Uterus (tissue), 3 donors: ENCODE measurements at regions not wholly inside any gene's neighbourhood (a gene's known extent, or its start where the extent isn't known, plus 50 kb on each side); places are given as distances from the start of the nearest gene placed in this dataset.

Source experiments
- DNase-seq, 2 donors: peaks; one replicate each; pipeline ENCODE4 v3.0.0-alpha.2; 2019 to 2020
- H3K27ac ChIP-seq, 2 donors: fragments of 200-600 bp; sonication (generic); 1 replicate in 1 of 2; 2 replicates in 1 of 2; pipeline ENCODE4 v1.5.1; 2016 to 2018
- H3K27me3 ChIP-seq, 2 donors: fragments of 200-600 bp; sonication (generic); one replicate each; pipeline ENCODE4 v1.5.1; 2018 to 2019; ENCODE audit warnings: control low read depth in 1 of 2
- H3K36me3 ChIP-seq, 2 donors: fragments of 200-600 bp; sonication (generic); one replicate each; pipeline ENCODE4 v1.5.1; 2019; ENCODE audit warnings: control low read depth in 1 of 2
- H3K4me1 ChIP-seq, 2 donors: fragments of 200-600 bp; sonication (generic); one replicate each; pipeline ENCODE4 v1.5.1; 2018 to 2019; ENCODE audit warnings: control low read depth in 1 of 2
- H3K4me3 ChIP-seq, 2 donors: fragments of 200-600 bp; sonication (generic); 1 replicate in 1 of 2; 2 replicates in 1 of 2; pipeline ENCODE4 v1.5.1; 2018 to 2019; ENCODE audit warnings: mild to moderate bottlenecking in 1 of 2
- H3K9me3 ChIP-seq, 2 donors: fragments of 200-600 bp; sonication (generic); one replicate each; pipeline ENCODE4 v1.5.1; 2019; ENCODE audit warnings: control low read depth in 1 of 2
- POLR2A ChIP-seq, 2 donors: fragments of 450-650 bp; IDR thresholded peaks; one replicate each; pipeline ENCODE4 v1.6.1; 2016; ENCODE audit warnings: antibody characterized with exemption in 2 of 2, mild to moderate bottlenecking in 1 of 2, moderate library complexity in 1 of 2
- intact Hi-C: fragments of 100-400 bp; cut with DNase I; formaldehyde crosslinking; loops from one replicate; pipeline ENCODE4 v1.15.1; 2023; ENCODE audit warnings: low total_unique reads
- TF ChIP-seq, protein P1 (sequence below), 4 experiments: fragments of 200-600 bp in 2 of 4; fragments of 450-650 bp in 2 of 4; sonication (generic) in 2 of 4; IDR thresholded peaks; one replicate each; pipeline ENCODE4 v1.5.1; 2016 to 2019; ENCODE audit warnings: antibody characterized with exemption in 4 of 4, mild to moderate bottlenecking in 2 of 4, moderate library complexity in 1 of 4
- donor health status: DM: yes; HTN: yes; CAD: no.

DNA sequence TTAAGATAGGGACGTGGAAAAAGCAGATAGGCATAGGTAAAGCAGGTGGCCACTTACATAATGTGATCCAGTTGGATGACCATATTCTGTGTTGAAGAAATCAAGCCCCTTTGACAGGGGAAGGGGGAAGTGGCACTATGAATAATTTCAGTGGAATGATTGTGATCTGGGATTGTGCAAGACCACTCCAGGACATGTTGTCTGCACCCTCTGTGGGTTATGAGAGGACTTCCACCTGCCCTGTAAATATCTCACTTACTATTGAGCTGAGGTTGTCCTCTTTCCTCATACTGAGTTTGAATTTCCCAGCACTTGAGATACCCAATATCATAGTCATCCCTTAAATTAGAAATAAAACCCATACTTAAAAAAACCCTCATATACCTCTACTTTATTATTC is 220.7 kb downstream of the IRS1 start:
- no peak overlapping the region for H3K4me3 ChIP-seq
- no peaks in the 10 kb centered on the region for H3K9me3 ChIP-seq
- H3K4me1 ChIP-seq, result no peaks in the 10 kb centered on the region
- H3K27me3 ChIP-seq, result no peaks in the 10 kb centered on the region
- intact Hi-C loops, result no loop called here
- no peak for DNase-seq
- TF ChIP-seq POLR2A (IDR thresholded peaks at IDR 0.05), result no peak
- TF ChIP-seq, protein P1, sequence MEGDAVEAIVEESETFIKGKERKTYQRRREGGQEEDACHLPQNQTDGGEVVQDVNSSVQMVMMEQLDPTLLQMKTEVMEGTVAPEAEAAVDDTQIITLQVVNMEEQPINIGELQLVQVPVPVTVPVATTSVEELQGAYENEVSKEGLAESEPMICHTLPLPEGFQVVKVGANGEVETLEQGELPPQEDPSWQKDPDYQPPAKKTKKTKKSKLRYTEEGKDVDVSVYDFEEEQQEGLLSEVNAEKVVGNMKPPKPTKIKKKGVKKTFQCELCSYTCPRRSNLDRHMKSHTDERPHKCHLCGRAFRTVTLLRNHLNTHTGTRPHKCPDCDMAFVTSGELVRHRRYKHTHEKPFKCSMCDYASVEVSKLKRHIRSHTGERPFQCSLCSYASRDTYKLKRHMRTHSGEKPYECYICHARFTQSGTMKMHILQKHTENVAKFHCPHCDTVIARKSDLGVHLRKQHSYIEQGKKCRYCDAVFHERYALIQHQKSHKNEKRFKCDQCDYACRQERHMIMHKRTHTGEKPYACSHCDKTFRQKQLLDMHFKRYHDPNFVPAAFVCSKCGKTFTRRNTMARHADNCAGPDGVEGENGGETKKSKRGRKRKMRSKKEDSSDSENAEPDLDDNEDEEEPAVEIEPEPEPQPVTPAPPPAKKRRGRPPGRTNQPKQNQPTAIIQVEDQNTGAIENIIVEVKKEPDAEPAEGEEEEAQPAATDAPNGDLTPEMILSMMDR (IDR thresholded peaks at IDR 0.05), result no peak
- H3K36me3 ChIP-seq, result no peaks in the 10 kb centered on the region
- no peak overlapping the region for H3K27ac ChIP-seq

DNA sequence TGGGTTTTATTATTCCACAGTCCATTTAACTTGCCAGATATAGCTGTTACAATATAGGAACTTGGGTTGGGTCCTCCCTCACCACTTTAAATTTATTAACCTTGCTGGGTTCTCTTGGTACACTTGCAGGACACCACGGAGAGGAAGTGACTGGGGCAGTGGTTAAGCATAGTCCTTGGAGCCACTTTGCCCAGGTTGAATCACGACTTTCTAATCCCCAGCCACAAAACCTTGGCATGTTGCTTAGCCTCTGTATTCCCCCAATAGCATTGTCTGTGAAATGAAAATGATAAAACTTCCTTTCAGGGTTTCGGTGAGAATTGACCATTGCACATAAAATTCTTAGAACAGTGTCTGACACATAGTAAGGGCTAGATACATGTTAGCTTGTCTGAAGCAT is 221.2 kb downstream of the IRS1 start:
- TF ChIP-seq, protein P1 (IDR thresholded peaks at IDR 0.05), result no peak
- TF ChIP-seq POLR2A (IDR thresholded peaks at IDR 0.05), result no peak
- Histone ChIP-seq H3K4me3 (no peak overlapping the region), H3K4me1 (no peaks in the 10 kb centered on the region), H3K27me3 (no peaks in the 10 kb centered on the region), H3K36me3 (no peaks in the 10 kb centered on the region), H3K9me3 (no peaks in the 10 kb centered on the region), H3K27ac (no peak overlapping the region)
- no peak for DNase-seq
- intact Hi-C loops, result no loop called here

DNA sequence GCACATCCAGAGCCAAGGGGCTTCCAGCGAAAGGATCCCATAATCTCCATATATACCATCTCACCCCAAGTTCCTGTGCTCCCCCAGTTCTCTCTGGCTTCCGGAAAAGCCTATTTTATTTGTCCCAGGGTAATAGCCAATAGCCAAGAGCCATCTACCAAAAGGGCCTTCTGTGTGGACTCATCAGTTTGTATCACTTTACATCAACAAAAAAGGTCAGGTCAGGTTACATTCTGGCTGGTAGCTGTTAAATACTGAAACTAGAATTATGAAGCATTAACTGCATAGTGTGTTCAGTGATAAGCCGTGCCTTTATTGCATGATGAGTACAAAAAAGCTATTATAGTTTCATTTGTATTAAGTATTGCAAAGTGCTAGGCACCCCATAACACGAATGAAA is 223.7 kb downstream of the IRS1 start:
- Histone ChIP-seq H3K36me3 (no peaks in the 10 kb centered on the region), H3K4me3 (no peak overlapping the region), H3K27ac (no peak overlapping the region), H3K9me3 (no peaks in the 10 kb centered on the region), H3K27me3 (no peaks in the 10 kb centered on the region), H3K4me1 (no peaks in the 10 kb centered on the region)
- TF ChIP-seq, protein P1 (IDR thresholded peaks at IDR 0.05), result no peak
- TF ChIP-seq POLR2A (IDR thresholded peaks at IDR 0.05), result no peak
- no peak for DNase-seq
- intact Hi-C loops, result no loop called here

DNA sequence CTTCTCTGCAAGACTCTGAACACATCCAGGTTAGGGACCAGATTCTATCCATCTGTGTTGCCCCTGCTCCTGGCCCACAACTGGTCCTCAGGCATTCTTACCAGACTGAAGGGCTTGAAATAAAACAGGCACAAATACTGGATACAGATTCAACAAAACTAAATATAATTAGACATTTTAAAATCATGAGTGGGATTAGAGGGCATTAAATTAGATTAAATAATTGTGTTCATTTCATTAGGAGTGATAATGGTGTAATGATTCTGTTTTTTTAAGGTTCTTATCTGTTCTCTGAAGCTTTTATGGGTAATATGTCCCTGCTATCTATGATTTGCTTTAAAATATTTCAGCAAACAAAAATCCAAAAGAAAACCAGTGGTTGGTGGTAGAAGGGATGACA is 226.5 kb downstream of the IRS1 start:
- Histone ChIP-seq H3K36me3 (no peaks in the 10 kb centered on the region), H3K27ac (no peak overlapping the region), H3K9me3 (no peaks in the 10 kb centered on the region), H3K27me3 (no peaks in the 10 kb centered on the region), H3K4me3 (no peak overlapping the region), H3K4me1 (no peaks in the 10 kb centered on the region)
- no peak for DNase-seq
- TF ChIP-seq, protein P1 (IDR thresholded peaks at IDR 0.05), result no peak
- no peak for TF ChIP-seq POLR2A (IDR thresholded peaks at IDR 0.05)
- intact Hi-C loops, result no loop called here

DNA sequence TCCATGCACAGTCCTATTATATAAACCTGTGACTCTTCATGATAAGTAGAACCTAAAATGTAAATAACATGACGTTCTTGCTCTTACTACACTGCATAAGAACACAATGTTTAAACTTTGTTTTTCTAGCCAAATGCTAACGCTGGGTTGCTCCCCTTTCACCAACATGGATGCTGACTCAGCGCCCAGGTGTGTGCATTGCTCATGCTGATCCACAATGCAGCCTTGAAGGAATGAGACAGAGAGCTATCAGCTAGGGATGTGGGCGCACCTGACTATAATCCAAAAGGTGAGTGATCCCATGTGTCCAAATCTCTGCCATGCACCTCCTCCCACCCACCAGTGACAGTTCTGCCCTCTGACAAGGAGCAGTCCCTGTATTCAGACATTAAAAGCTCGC is 235.0 kb downstream of the IRS1 start:
- DNase-seq, result no peak
- no peaks in the 10 kb centered on the region for H3K36me3 ChIP-seq
- H3K4me1 ChIP-seq, result no peaks in the 10 kb centered on the region
- TF ChIP-seq, protein P1 (IDR thresholded peaks at IDR 0.05), result no peak
- TF ChIP-seq POLR2A (IDR thresholded peaks at IDR 0.05), result no peak
- no peaks in the 10 kb centered on the region for H3K9me3 ChIP-seq
- H3K4me3 ChIP-seq, result no peak overlapping the region
- no peaks in the 10 kb centered on the region for H3K27me3 ChIP-seq
- H3K27ac ChIP-seq, result no peak overlapping the region
- intact Hi-C loops, result no loop called here
